Parathyroid adenoma (tissue), 2 donors: ENCODE measurements at regions not wholly inside any gene's neighbourhood (a gene's known extent, or its start where the extent isn't known, plus 50 kb on each side); places are given as distances from the start of the nearest gene placed in this dataset.

Source experiments
- H2AFZ ChIP-seq: fragments of 300-600 bp; sonication (generic); one replicate; pipeline ENCODE4 v1.7.0; 2017; ENCODE audit warnings: antibody characterized with exemption, mild to moderate bottlenecking
- H3K27ac ChIP-seq: fragments of 300-600 bp; sonication (generic); one replicate; pipeline ENCODE4 v1.7.0; 2017
- H3K27me3 ChIP-seq: fragments of 300-600 bp; sonication (generic); one replicate; pipeline ENCODE4 v1.7.0; 2017; ENCODE audit warnings: low read length; ENCODE audit not compliant: control insufficient read depth, insufficient read depth
- H3K36me3 ChIP-seq: fragments of 300-600 bp; sonication (generic); one replicate; pipeline ENCODE4 v1.7.0; 2017; ENCODE audit warnings: low read length; ENCODE audit not compliant: control insufficient read depth, insufficient read depth
- H3K4me1 ChIP-seq: fragments of 300-600 bp; sonication (generic); one replicate; pipeline ENCODE4 v1.7.0; 2017; ENCODE audit warnings: control low read depth
- H3K4me2 ChIP-seq: fragments of 300-600 bp; sonication (generic); one replicate; pipeline ENCODE4 v1.7.0; 2017; ENCODE audit warnings: low read length
- H3K4me3 ChIP-seq: fragments of 300-600 bp; sonication (generic); one replicate; pipeline ENCODE4 v1.7.0; 2017; ENCODE audit warnings: low read depth, low read length
- H3K79me2 ChIP-seq: fragments of 300-600 bp; sonication (generic); one replicate; pipeline ENCODE4 v1.7.0; 2017; ENCODE audit warnings: control low read depth
- H3K9ac ChIP-seq: fragments of 300-600 bp; sonication (generic); one replicate; pipeline ENCODE4 v1.7.0; 2017; ENCODE audit warnings: mild to moderate bottlenecking
- H3K9me3 ChIP-seq: fragments of 300-600 bp; sonication (generic); one replicate; pipeline ENCODE4 v1.7.0; 2017; ENCODE audit warnings: low read length; ENCODE audit not compliant: control insufficient read depth
- CTCF ChIP-seq: fragments of 300-600 bp; sonication (generic); IDR thresholded peaks from one replicate; pipeline ENCODE4 v1.7.0; 2017; ENCODE audit warnings: antibody characterized with exemption, mild to moderate bottlenecking
- donor health status: primary hyperparathyroidism.

- TF ChIP-seq CTCF = no peak
Measured at GRCh38 chrX:17932781-17933180, 71.7 kb upstream of the RAI2 start.

GRCh38 chrX:17931855-17932254 lies 70.8 kb upstream of the RAI2 start:
- Histone ChIP-seq H3K36me3 (no peaks in the 10 kb centered on the region), H3K9ac (no peak overlapping the region), H3K4me1 (no peaks in the 10 kb centered on the region), H3K27me3 (no peaks in the 10 kb centered on the region), H3K27ac (no peak overlapping the region), H3K9me3 (no peaks in the 10 kb centered on the region), H3K4me2 (no peak overlapping the region), H2AFZ (no peak overlapping the region), H3K4me3 (no peak overlapping the region), H3K79me2 (no peaks in the 10 kb centered on the region)
- no peak for TF ChIP-seq CTCF

More at GRCh38 chrX:17932781-17933180, 71.7 kb upstream of the RAI2 start:
- Histone ChIP-seq H3K79me2 (no peaks in the 10 kb centered on the region), H3K4me3 (no peak overlapping the region), H3K4me1 (no peaks in the 10 kb centered on the region), H3K9ac (no peak overlapping the region), H3K36me3 (no peaks in the 10 kb centered on the region), H3K4me2 (no peak overlapping the region), H3K9me3 (no peaks in the 10 kb centered on the region), H3K27ac (no peak overlapping the region), H2AFZ (no peak overlapping the region), H3K27me3 (no peaks in the 10 kb centered on the region)

GRCh38 chrX:17930850-17931249 lies 69.8 kb upstream of the RAI2 start:
- H3K27me3 ChIP-seq = no peaks in the 10 kb centered on the region
- H2AFZ ChIP-seq = no peak overlapping the region
- H3K9ac ChIP-seq = no peak overlapping the region
- H3K4me3 ChIP-seq = no peak overlapping the region
- H3K9me3 ChIP-seq = no peaks in the 10 kb centered on the region
- no peaks in the 10 kb centered on the region for H3K4me1 ChIP-seq
- H3K36me3 ChIP-seq = no peaks in the 10 kb centered on the region
- no peak overlapping the region for H3K4me2 ChIP-seq
- TF ChIP-seq CTCF = no peak
- no peak overlapping the region for H3K27ac ChIP-seq
- H3K79me2 ChIP-seq = no peaks in the 10 kb centered on the region

GRCh38 chrX:17923546-17923945 lies 62.4 kb upstream of the RAI2 start:
- Histone ChIP-seq H3K79me2 (no peaks in the 10 kb centered on the region), H3K36me3 (no peaks in the 10 kb centered on the region)
- TF ChIP-seq CTCF = no peak

GRCh38 chrX:17922303-17922702 lies 61.2 kb upstream of the RAI2 start:
- Histone ChIP-seq H3K36me3 (no peaks in the 10 kb centered on the region), H2AFZ (no peak overlapping the region), H3K27ac (no peak overlapping the region), H3K4me1 (no peaks in the 10 kb centered on the region), H3K27me3 (no peaks in the 10 kb centered on the region), H3K9ac (no peak overlapping the region), H3K4me2 (no peak overlapping the region), H3K79me2 (no peaks in the 10 kb centered on the region), H3K9me3 (no peaks in the 10 kb centered on the region), H3K4me3 (no peak overlapping the region)
- TF ChIP-seq CTCF = no peak

More at GRCh38 chrX:17923546-17923945, 62.4 kb upstream of the RAI2 start:
- H2AFZ ChIP-seq = no peak overlapping the region
- H3K9me3 ChIP-seq = no peaks in the 10 kb centered on the region
- no peak overlapping the region for H3K27ac ChIP-seq
- no peaks in the 10 kb centered on the region for H3K4me1 ChIP-seq
- no peaks in the 10 kb centered on the region for H3K27me3 ChIP-seq
- no peak overlapping the region for H3K4me2 ChIP-seq
- no peak overlapping the region for H3K9ac ChIP-seq
- H3K4me3 ChIP-seq = no peak overlapping the region
